GM13977 (cell line): ENCODE measurements at regions not wholly inside any gene's neighbourhood (a gene's known extent, or its start where the extent isn't known, plus 50 kb on each side); places are given as distances from the start of the nearest gene placed in this dataset.

Source experiments
- DNase-seq: peaks from one replicate; pipeline ENCODE4 v3.0.0; 2012; ENCODE audit warnings: low spot score
- CTCF ChIP-seq: IDR thresholded peaks from 2 replicates; pipeline ENCODE4 v1.5.1; 2012; ENCODE audit warnings: mild to moderate bottlenecking, control low read depth; ENCODE audit not compliant: insufficient read depth; ENCODE audit errors: extremely low read depth, missing control alignments
- in situ Hi-C: fragments of 300-500 bp; cut with MboI; formaldehyde crosslinking; loops from one replicate; pipeline ENCODE4 v1.12.0; 2022; ENCODE audit warnings: low sequenced_read_pairs, low pct_unique_long_range_greater_than_20kb, mixed read lengths, inconsistent platforms; ENCODE audit not compliant: unreplicated experiment

- DNase-seq: no peak
- in situ Hi-C loops: no loop called here
- TF ChIP-seq CTCF: no peak
These were observed 901.6 kb downstream of the BCL11B start for GRCh38 chr14:98370352-98370751.

GRCh38 chr14:98371141-98371540, 900.9 kb downstream of the BCL11B start:
- no peak for TF ChIP-seq CTCF
- in situ Hi-C loops: no loop called here
- no peak for DNase-seq

GRCh38 chr14:98374136-98374535, 897.9 kb downstream of the BCL11B start:
- DNase-seq: no peak
- in situ Hi-C loops: no loop called here
- TF ChIP-seq CTCF: no peak

GRCh38 chr14:98375566-98375965, 896.4 kb downstream of the BCL11B start:
- DNase-seq: no peak
- no peak for TF ChIP-seq CTCF
- in situ Hi-C loops: no loop called here

DNA sequence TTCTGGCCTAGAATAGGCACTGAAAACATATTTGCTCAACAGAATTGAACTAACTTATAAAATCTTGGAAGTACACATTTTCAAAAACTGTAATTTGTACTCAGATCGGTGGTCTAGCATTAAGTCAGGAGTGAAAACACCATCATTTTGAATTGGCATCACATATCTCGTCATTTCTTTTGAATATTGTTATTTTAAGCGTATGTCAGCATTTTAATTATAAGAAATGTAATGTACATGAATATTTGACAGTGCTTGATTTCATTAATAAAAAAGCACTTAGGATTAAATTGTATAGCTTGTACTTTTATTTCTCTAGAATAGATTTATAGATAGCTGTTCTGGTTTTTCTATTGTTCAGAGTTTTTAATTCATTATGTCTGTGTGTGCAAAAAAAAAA, 892.2 kb downstream of the BCL11B start:
- DNase-seq: no peak
- in situ Hi-C loops: no loop called here
- TF ChIP-seq CTCF: no peak

- DNase-seq: no peak
- TF ChIP-seq CTCF: no peak
- in situ Hi-C loops: no loop called here
These were observed 889.3 kb downstream of the BCL11B start for GRCh38 chr14:98382662-98383061.

- in situ Hi-C loops: no loop called here
- no peak for DNase-seq
- no peak for TF ChIP-seq CTCF
These were observed 886.1 kb downstream of the BCL11B start for GRCh38 chr14:98385851-98386250.
